H9 (cell line): ENCODE measurements at regions not wholly inside any gene's neighbourhood (a gene's known extent, or its start where the extent isn't known, plus 50 kb on each side); places are given as distances from the start of the nearest gene placed in this dataset.

ENCODE experiments used
- DNase-seq: peaks from one replicate; pipeline ENCODE4 v3.0.0-alpha.2; 2017
- H2AFZ ChIP-seq: one replicate; pipeline ENCODE4 v1.6.1; 2013; ENCODE audit warnings: mild to moderate bottlenecking, low read length, control low read depth, moderate library complexity
- H2AK5ac ChIP-seq: 2 replicates; pipeline ENCODE4 v1.6.1; 2013; ENCODE audit warnings: low read length, control low read depth, mixed read lengths; ENCODE audit not compliant: insufficient read length
- H2BK120ac ChIP-seq: one replicate; pipeline ENCODE4 v1.6.1; 2013; ENCODE audit warnings: low read depth, mild to moderate bottlenecking, low read length, control low read depth, inconsistent platforms; ENCODE audit not compliant: poor library complexity, severe bottlenecking
- H2BK12ac ChIP-seq: 2 replicates; pipeline ENCODE4 v1.6.1; 2013; ENCODE audit warnings: low read length, control low read depth, mixed read lengths, low read depth; ENCODE audit not compliant: insufficient read length
- H2BK15ac ChIP-seq: 2 replicates; pipeline ENCODE4 v1.6.1; 2013; ENCODE audit warnings: low read depth, low read length, control low read depth
- H2BK20ac ChIP-seq: one replicate; pipeline ENCODE4 v1.6.1; 2013; ENCODE audit warnings: low read depth, mild to moderate bottlenecking, low read length, control low read depth, inconsistent platforms; ENCODE audit not compliant: poor library complexity, severe bottlenecking
- H2BK5ac ChIP-seq: 2 replicates; pipeline ENCODE4 v1.6.1; 2013; ENCODE audit warnings: low read length, control low read depth, mixed read lengths; ENCODE audit not compliant: insufficient read length
- H3K14ac ChIP-seq: 2 replicates; pipeline ENCODE4 v1.6.1; 2013; ENCODE audit warnings: low read length, control low read depth; ENCODE audit not compliant: insufficient read depth
- H3K18ac ChIP-seq: 2 replicates; pipeline ENCODE4 v1.6.1; 2013; ENCODE audit warnings: low read depth, mild to moderate bottlenecking, mixed read lengths, low read length, control low read depth; ENCODE audit not compliant: insufficient read length
- H3K23ac ChIP-seq: 2 replicates; pipeline ENCODE4 v1.6.1; 2013; ENCODE audit warnings: low read length, control low read depth, mixed read lengths, low read depth; ENCODE audit not compliant: insufficient read length
- H3K23me2 ChIP-seq: 2 replicates; pipeline ENCODE4 v1.6.1; 2013; ENCODE audit warnings: low read depth, mild to moderate bottlenecking, mixed read lengths, low read length, control low read depth; ENCODE audit not compliant: insufficient read length, poor library complexity, severe bottlenecking
- H3K27ac ChIP-seq: 2 replicates; pipeline ENCODE4 v1.5.1; 2013; ENCODE audit warnings: low read length, control low read depth, mixed read lengths, low read depth; ENCODE audit not compliant: insufficient read length
- H3K27me3 ChIP-seq: 2 replicates; pipeline ENCODE4 v1.6.1; 2013; ENCODE audit warnings: low read length, control low read depth, inconsistent platforms; ENCODE audit not compliant: insufficient read depth
- H3K4ac ChIP-seq: 2 replicates; pipeline ENCODE4 v1.6.1; 2013; ENCODE audit warnings: low read depth, mild to moderate bottlenecking, control low read depth, inconsistent platforms, low read length, moderate library complexity
- H3K4me1 ChIP-seq: 2 replicates; pipeline ENCODE4 v1.6.1; 2013; ENCODE audit warnings: low read length, control low read depth, inconsistent platforms; ENCODE audit not compliant: insufficient read depth
- H3K4me2 ChIP-seq: 2 replicates; pipeline ENCODE4 v1.6.1; 2013; ENCODE audit warnings: low read length, control low read depth, mixed read lengths; ENCODE audit not compliant: insufficient read length, insufficient read depth
- H3K56ac ChIP-seq: 2 replicates; pipeline ENCODE4 v1.6.1; 2013; ENCODE audit warnings: low read depth, mild to moderate bottlenecking, mixed read lengths, low read length, control low read depth; ENCODE audit not compliant: insufficient read length
- H3K79me1 ChIP-seq: 2 replicates; pipeline ENCODE4 v1.6.1; 2013; ENCODE audit warnings: low read depth, mild to moderate bottlenecking, moderate library complexity, low read length, control low read depth, inconsistent platforms; ENCODE audit not compliant: insufficient read depth, poor library complexity, severe bottlenecking
- H3K79me2 ChIP-seq: 2 replicates; pipeline ENCODE4 v1.6.1; 2013; ENCODE audit warnings: low read length, control low read depth, inconsistent platforms; ENCODE audit not compliant: insufficient read depth
- H3K9ac ChIP-seq: 2 replicates; pipeline ENCODE4 v1.6.1; 2013; ENCODE audit warnings: low read length, control low read depth, mixed read lengths; ENCODE audit not compliant: insufficient read length; ENCODE audit errors: extremely low read depth
- H3K9me3 ChIP-seq: one replicate; pipeline ENCODE4 v1.6.1; 2013; ENCODE audit warnings: low read depth, low read length, inconsistent platforms; ENCODE audit not compliant: control insufficient read depth
- H3T11ph ChIP-seq: one replicate; pipeline ENCODE4 v1.6.1; 2013; ENCODE audit warnings: mild to moderate bottlenecking, low read length, control low read depth, inconsistent platforms
- H4K20me1 ChIP-seq: one replicate; pipeline ENCODE4 v1.6.1; 2013; ENCODE audit not compliant: control insufficient read depth, insufficient read length, insufficient read depth
- H4K5ac ChIP-seq: 2 replicates; pipeline ENCODE4 v1.6.1; 2013; ENCODE audit warnings: low read depth, mild to moderate bottlenecking, mixed read lengths, low read length, control low read depth; ENCODE audit not compliant: insufficient read length
- H4K8ac ChIP-seq: replicated peaks from 2 replicates; pipeline ENCODE4 v1.6.1; 2013; ENCODE audit warnings: low read length, control low read depth, mixed read lengths, low read depth; ENCODE audit not compliant: insufficient read length
- H4K91ac ChIP-seq: 2 replicates; pipeline ENCODE4 v1.6.1; 2013; ENCODE audit warnings: low read depth, mild to moderate bottlenecking, moderate library complexity, mixed read lengths, low read length, control low read depth; ENCODE audit not compliant: insufficient read length
- H3K27ac Mint-ChIP-seq, 3 experiments: 2 replicates in 2 of 3; 3 replicates in 1 of 3; pipeline ENCODE4 v1.8.0; 2020 to 2021; ENCODE audit warnings: mixed read lengths in 3 of 3, mild to moderate bottlenecking in 1 of 3, moderate library complexity in 1 of 3
- H3K27me3 Mint-ChIP-seq: 2 replicates; pipeline ENCODE4 v1.8.0; 2021; ENCODE audit warnings: low read depth, mild to moderate bottlenecking, moderate library complexity, mixed read lengths
- H3K36me3 Mint-ChIP-seq, 3 experiments: 2 replicates in 2 of 3; 3 replicates in 1 of 3; pipeline ENCODE4 v1.8.0; 2020 to 2021; ENCODE audit warnings: low read depth in 3 of 3, mixed read lengths in 3 of 3; ENCODE audit not compliant: insufficient read depth in 1 of 3
- H3K4me1 Mint-ChIP-seq, 2 experiments: 2 replicates each; pipeline ENCODE4 v1.8.0; 2020; ENCODE audit warnings: mixed read lengths in 2 of 2
- H3K4me3 Mint-ChIP-seq, 2 experiments: 2 replicates in 1 of 2; 3 replicates in 1 of 2; pipeline ENCODE4 v1.8.0; 2020 to 2021; ENCODE audit warnings: mild to moderate bottlenecking in 2 of 2, mixed read lengths in 2 of 2, moderate library complexity in 1 of 2
- H3K9me3 Mint-ChIP-seq, 2 experiments: 2 replicates in 1 of 2; 3 replicates in 1 of 2; pipeline ENCODE4 v1.8.0; 2020; ENCODE audit warnings: mild to moderate bottlenecking in 2 of 2, mixed read lengths in 2 of 2, moderate library complexity in 1 of 2
- WGBS: extraction: QIAGEN DNeasy Blood & Tissue Kit; methylation state at CpG from one replicate; pipeline ENCODE4 v1.1.7; 2013; ENCODE audit warnings: missing lambda C conversion rate, low lambda C conversion rate, mixed read lengths; ENCODE audit not compliant: insufficient read length; ENCODE audit errors: extremely low coverage; 5-methylcytosine and 5-hydroxymethylcytosine counted together
- TF ChIP-seq, protein P1 (sequence below): fragments of 200-600 bp; sonication (generic); conservative IDR thresholded peaks from 3 replicates; pipeline ENCODE4 v1.8.0; 2021; ENCODE audit warnings: antibody characterized with exemption, mild to moderate bottlenecking

GRCh38 chr16:10239640-10240039, 57.4 kb upstream of the GRIN2A start:
- no peaks in the 10 kb centered on the region for H3K9me3 Mint-ChIP-seq
- Histone ChIP-seq H4K20me1 (no peaks in the 10 kb centered on the region), H2BK15ac (no peak overlapping the region), H3K9ac (no peak overlapping the region), H3K27me3 (no peaks in the 10 kb centered on the region), H3K79me1 (no peaks in the 10 kb centered on the region), H3K27ac (no peak overlapping the region), H3K14ac (peak overlapping the region; percentile 61; the same call in 1 of the 2 replicates), H3K79me2 (no peaks in the 10 kb centered on the region), H2AK5ac (no peak overlapping the region), H3K4me1 (no peaks in the 10 kb centered on the region; the same call in 1 of the 2 replicates), H3T11ph (no peak overlapping the region), H4K5ac (no peak overlapping the region), H3K9me3 (no peaks in the 10 kb centered on the region), H4K8ac (no peak overlapping the region), H3K4me2 (no peak overlapping the region), H4K91ac (no peak overlapping the region), H3K56ac (no peak overlapping the region), H3K18ac (no peak overlapping the region), H3K23ac (no peak overlapping the region), H3K23me2 (no peaks in the 10 kb centered on the region), H2BK5ac (no peak overlapping the region), H2BK12ac (no peak overlapping the region), H3K4ac (no peak overlapping the region), H2BK20ac (no peak overlapping the region), H2AFZ (peak overlapping the region; percentile 22), H2BK120ac (no peak overlapping the region)
- TF ChIP-seq, protein P1, sequence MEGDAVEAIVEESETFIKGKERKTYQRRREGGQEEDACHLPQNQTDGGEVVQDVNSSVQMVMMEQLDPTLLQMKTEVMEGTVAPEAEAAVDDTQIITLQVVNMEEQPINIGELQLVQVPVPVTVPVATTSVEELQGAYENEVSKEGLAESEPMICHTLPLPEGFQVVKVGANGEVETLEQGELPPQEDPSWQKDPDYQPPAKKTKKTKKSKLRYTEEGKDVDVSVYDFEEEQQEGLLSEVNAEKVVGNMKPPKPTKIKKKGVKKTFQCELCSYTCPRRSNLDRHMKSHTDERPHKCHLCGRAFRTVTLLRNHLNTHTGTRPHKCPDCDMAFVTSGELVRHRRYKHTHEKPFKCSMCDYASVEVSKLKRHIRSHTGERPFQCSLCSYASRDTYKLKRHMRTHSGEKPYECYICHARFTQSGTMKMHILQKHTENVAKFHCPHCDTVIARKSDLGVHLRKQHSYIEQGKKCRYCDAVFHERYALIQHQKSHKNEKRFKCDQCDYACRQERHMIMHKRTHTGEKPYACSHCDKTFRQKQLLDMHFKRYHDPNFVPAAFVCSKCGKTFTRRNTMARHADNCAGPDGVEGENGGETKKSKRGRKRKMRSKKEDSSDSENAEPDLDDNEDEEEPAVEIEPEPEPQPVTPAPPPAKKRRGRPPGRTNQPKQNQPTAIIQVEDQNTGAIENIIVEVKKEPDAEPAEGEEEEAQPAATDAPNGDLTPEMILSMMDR, result no peak
- H3K27me3 Mint-ChIP-seq, result peaks cover 4% of the 10 kb centered on the region; the same call in 1 of the 2 replicates
- no peak for DNase-seq
- no peak overlapping the region for H3K27ac Mint-ChIP-seq
- H3K4me3 Mint-ChIP-seq, result no peak overlapping the region
- peaks cover 14% of the 10 kb centered on the region in 2 experiments for H3K4me1 Mint-ChIP-seq
- no CpG with 5 or more reads among the region's 8 CpGs for WGBS
- H3K36me3 Mint-ChIP-seq, result no peaks in the 10 kb centered on the region
